Aorta (tissue), 5 donors: ENCODE measurements at regions not wholly inside any gene's neighbourhood (a gene's known extent, or its start where the extent isn't known, plus 50 kb on each side); places are given as distances from the start of the nearest gene placed in this dataset.

Experiments
- ATAC-seq: fragments of 200-7000 bp; cut with Tn5 transposase; one replicate; pipeline ENCODE4 v1.9.1; 2022; ENCODE audit warnings: moderate library complexity; ENCODE audit not compliant: low FRiP score
- DNase-seq, 2 donors: peaks; one replicate each; pipeline ENCODE4 v3.0.0-alpha.2; 2020
- H3K27ac ChIP-seq, 2 donors: one replicate each; pipeline ENCODE4 v1.5.1; 2013; ENCODE audit warnings: low read length in 2 of 2, mild to moderate bottlenecking in 2 of 2, moderate library complexity in 2 of 2, control low read depth in 1 of 2, inconsistent platforms in 1 of 2, low read depth in 1 of 2
- H3K27me3 ChIP-seq, 2 donors: one replicate each; pipeline ENCODE4 v1.6.1; 2013; ENCODE audit warnings: control low read depth in 1 of 2, low read length in 1 of 2, mild to moderate bottlenecking in 1 of 2, moderate library complexity in 1 of 2; ENCODE audit not compliant: insufficient read depth in 2 of 2, control insufficient read depth in 1 of 2
- H3K36me3 ChIP-seq, 2 donors: one replicate each; pipeline ENCODE4 v1.6.1; 2013; ENCODE audit warnings: control low read depth in 1 of 2, low read length in 1 of 2, mild to moderate bottlenecking in 1 of 2; ENCODE audit not compliant: insufficient read depth in 2 of 2, control insufficient read depth in 1 of 2
- H3K4me1 ChIP-seq, 2 donors: one replicate each; pipeline ENCODE4 v1.6.1; 2013; ENCODE audit warnings: low read length in 2 of 2, control low read depth in 1 of 2, mild to moderate bottlenecking in 1 of 2, moderate library complexity in 1 of 2; ENCODE audit not compliant: insufficient read depth in 2 of 2, control insufficient read depth in 1 of 2
- H3K4me3 ChIP-seq, 2 donors: one replicate each; pipeline ENCODE4 v1.5.1; 2013; ENCODE audit warnings: low read length in 2 of 2, control low read depth in 1 of 2, mild to moderate bottlenecking in 1 of 2
- H3K9me3 ChIP-seq: one replicate; pipeline ENCODE4 v1.6.1; 2013; ENCODE audit warnings: mild to moderate bottlenecking, low read length; ENCODE audit not compliant: control insufficient read depth
- WGBS, 2 donors: extraction: QIAGEN DNeasy Blood & Tissue Kit; methylation state at CpG; one replicate each; pipeline ENCODE4 v1.1.7; 2013; 5-methylcytosine and 5-hydroxymethylcytosine counted together
- intact Hi-C, 2 donors: fragments of 100-400 bp; cut with DNase I; formaldehyde crosslinking; loops; one replicate each; pipeline versions ENCODE4 v1.14.2 to v1.15.0; 2022
- donor health status: healthy with polysubstance abuse.
- donor health status: Bipolar disorder and iron deficiency.
- donor health status: DM: no; HTN: no; CAD: no.
- donor health status: DM: no; HTN: no; CAD: no.
- donor health status: DM: yes; HTN: yes; CAD: no.

DNA sequence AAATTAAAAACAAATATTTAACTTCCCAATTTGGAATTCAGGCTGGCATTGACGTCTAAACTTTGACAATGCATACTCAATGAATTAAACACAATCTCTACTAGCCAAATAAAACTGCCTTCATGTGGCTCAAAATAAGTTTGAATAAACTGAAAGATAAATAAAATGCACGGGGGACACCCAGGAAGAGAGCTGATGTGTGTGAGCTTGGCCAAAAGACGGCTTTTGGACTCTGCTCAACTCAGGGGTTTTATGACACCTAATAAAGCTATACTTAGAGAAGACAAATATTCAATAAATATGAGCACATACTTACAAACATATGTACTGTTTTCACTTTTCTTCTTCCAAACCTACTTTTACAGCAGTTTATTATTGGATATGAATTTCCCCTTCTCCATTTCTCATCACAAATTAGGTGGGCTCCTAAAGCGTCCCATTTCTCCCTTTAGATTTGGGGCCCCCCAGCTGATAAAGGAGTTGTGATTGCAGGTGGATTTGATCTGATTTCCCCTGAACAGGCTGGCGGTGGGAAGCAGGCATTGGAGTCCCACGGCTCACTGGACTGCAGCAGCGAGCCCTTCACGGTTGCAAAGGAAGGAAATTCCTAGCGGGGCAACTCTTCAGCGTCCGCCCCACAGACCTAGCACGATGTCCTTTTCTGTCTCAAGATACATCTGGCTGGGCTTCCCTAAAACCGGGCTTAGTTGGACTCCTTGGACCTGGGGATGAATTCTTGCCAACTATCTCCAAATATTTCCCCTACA lies 79.6 kb downstream of the INSIG1 start:
- peaks cover 0 to 4% of the 10 kb centered on the region in 2 donors for H3K27me3 ChIP-seq
- intact Hi-C loops = no loop called here
- ATAC-seq = no peak
- WGBS, 2 donors = 8% methylated on average over 13 of the region's 13 CpGs
- DNase-seq = peak in 1 of 2 donors; percentile 6
- no peak overlapping the region for H3K4me3 ChIP-seq
- H3K27ac ChIP-seq = no peak overlapping the region
- H3K36me3 ChIP-seq = no peaks in the 10 kb centered on the region
- H3K9me3 ChIP-seq = no peaks in the 10 kb centered on the region
- H3K4me1 ChIP-seq = no peaks in the 10 kb centered on the region

DNA sequence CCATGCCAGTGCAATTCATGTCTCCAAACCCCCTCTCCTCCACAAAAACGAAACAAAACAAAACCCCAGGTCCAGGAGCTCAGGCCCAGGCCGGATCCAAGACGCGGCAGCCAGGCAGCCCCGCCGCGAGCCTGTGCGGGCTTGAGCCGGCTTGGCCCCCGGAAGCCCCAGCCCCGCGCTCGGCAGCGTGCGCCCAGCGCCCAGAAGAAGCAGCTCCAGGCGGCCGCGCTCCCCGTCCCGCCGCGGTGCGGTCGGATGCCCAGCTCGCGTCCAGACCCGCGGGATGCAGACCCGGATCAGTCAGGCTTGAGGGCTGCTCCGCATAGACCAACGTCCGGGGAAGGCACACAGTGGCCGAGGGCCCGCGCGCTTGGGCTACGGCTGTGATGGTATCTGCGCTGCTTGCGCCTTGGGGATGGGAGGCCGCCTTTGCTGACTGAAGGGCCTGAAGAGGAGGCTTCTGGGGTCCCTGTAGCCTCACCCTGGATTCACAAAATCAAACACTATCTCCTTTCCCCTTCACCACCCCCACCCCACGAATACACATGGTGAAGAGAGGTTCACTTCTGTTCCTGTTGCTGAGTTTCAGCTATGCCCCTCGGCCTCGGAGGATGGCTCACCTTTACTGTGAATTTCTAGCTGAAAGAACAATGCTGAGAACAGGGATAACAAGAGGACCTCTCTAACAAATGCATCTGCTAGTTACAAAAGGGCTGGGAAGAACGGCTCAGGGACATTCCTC lies 79.9 kb upstream of the EN2 start:
- DNase-seq = peak in 1 of 2 donors; percentile 45
- no peaks in the 10 kb centered on the region for H3K36me3 ChIP-seq
- H3K27me3 ChIP-seq = peaks cover 0 to 4% of the 10 kb centered on the region in 2 donors
- no peak for ATAC-seq
- no peak overlapping the region for H3K27ac ChIP-seq
- H3K4me1 ChIP-seq = no peaks in the 10 kb centered on the region
- 1 to 2% methylated on average over 44 to 45 of the region's 45 CpGs for WGBS, 2 donors
- H3K9me3 ChIP-seq = no peaks in the 10 kb centered on the region
- intact Hi-C loops = no loop called here
- no peak overlapping the region for H3K4me3 ChIP-seq

DNA sequence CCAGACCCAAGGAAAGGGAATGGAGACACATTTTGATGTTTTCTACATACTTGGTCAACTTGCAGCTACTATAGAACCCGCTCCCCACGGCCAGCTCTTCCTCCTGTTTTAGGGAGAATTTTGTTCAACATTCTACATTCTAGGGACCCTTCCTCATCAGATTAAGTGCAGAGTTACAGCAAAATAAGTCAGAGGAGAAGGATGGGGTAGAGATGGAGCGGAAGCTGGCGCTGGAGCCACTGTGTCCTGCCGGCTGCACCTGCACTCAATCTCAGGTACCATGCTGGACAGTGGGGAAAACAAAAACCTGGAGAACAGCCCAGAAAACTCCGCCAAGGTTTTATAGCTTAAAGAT lies 79.4 kb upstream of the EN2 start:
- DNase-seq = no peak
- ATAC-seq = no peak
- intact Hi-C loops = no loop called here

DNA sequence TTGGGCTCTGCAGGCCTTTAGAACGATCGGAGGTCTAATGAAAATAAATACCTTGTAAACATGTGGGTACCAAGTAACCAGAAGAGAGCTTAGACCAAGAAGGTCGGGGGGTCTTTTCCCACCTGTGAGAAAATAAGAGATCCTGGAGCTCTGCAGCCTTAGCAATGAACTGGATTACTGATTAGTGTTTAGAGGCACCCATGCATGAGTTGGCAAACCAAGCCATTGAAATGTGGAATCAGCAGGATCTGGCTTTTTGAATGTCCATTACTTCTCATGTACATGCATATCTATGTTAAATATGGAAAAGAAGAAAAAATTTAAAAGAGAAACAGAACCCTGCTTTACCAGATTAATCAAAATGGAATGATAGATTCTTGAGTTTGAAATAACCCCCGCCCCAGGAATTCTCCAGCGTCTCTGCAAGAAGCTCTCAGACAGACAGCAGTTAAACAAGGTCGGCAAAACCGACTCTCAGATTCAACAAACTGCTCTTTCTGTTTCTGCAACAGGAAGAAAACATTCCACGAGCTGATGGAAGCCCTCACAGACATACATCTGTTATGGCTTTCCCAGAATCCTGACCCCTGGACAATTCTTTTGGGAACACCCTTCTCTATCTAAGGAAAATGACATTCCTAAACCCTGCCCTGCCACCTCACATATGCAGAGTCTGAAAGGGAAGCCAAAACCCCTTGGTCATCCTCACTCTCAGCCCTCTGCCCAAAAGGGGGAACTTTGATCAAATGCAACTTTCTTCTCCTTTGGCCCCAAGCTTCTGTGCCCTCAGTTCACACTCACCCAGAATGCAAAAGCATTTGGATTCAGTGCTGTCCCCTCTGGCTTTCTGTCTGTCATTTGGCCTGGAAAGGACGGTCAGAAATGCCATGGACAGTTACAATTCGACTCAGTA lies 78.7 kb upstream of the EN2 start:
- WGBS, 2 donors = 3 to 7% methylated on average over 10 of the region's 10 CpGs
- peaks cover 0 to 4% of the 10 kb centered on the region in 2 donors for H3K27me3 ChIP-seq
- H3K27ac ChIP-seq = no peak overlapping the region
- intact Hi-C loops = no loop called here
- H3K9me3 ChIP-seq = no peaks in the 10 kb centered on the region
- H3K36me3 ChIP-seq = no peaks in the 10 kb centered on the region
- ATAC-seq (no peak), DNase-seq (no peak)
- H3K4me3 ChIP-seq = no peak overlapping the region
- H3K4me1 ChIP-seq = no peaks in the 10 kb centered on the region

More for the DNA sequence above, 79.4 kb upstream of the EN2 start:
- Histone ChIP-seq H3K27ac (no peak overlapping the region), H3K4me1 (no peaks in the 10 kb centered on the region), H3K4me3 (no peak overlapping the region), H3K36me3 (no peaks in the 10 kb centered on the region), H3K27me3 (peaks cover 0 to 4% of the 10 kb centered on the region in 2 donors), H3K9me3 (no peaks in the 10 kb centered on the region)
- 11% methylated on average over 6 of the region's 6 CpGs for WGBS, 2 donors

DNA sequence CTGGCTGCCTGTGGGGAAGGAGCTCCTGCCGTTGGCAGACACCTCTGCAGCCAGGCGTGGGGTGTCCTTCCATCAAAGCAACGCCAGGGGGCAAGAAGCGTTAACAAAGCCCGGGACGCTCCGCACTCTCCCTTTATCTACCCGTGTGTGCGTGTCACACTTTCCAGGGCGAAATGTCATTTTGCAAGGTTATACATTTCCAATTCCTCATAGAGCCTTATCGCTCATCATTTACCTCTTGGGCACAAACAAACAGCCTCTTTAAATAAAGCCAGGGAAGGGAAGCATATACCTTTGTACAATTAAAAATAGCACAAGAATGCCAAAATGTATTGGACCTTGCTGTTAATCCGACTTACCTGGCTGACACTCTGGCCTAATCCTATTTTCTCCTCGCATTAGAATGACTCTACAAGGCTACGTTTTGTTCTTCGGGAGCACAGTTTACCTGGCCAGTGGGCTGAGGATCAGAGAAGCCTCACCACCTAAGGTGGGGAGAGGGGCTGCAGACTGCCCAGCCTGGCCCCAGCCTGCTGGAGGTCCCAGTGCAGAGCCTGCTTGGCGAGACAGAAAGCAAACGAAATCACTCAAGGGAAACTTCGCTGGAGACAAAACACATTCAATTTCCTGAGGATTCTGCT lies 77.6 kb upstream of the EN2 start:
- WGBS, 2 donors = 4 to 6% methylated on average over 18 of the region's 18 CpGs
- Histone ChIP-seq H3K36me3 (no peaks in the 10 kb centered on the region), H3K4me3 (no peak overlapping the region), H3K4me1 (no peaks in the 10 kb centered on the region), H3K27ac (no peak overlapping the region), H3K9me3 (no peaks in the 10 kb centered on the region), H3K27me3 (peaks cover 0 to 4% of the 10 kb centered on the region in 2 donors)
- DNase-seq (peak in 1 of 2 donors; percentile 74), ATAC-seq (no peak)
- intact Hi-C loops = no loop called here

DNA sequence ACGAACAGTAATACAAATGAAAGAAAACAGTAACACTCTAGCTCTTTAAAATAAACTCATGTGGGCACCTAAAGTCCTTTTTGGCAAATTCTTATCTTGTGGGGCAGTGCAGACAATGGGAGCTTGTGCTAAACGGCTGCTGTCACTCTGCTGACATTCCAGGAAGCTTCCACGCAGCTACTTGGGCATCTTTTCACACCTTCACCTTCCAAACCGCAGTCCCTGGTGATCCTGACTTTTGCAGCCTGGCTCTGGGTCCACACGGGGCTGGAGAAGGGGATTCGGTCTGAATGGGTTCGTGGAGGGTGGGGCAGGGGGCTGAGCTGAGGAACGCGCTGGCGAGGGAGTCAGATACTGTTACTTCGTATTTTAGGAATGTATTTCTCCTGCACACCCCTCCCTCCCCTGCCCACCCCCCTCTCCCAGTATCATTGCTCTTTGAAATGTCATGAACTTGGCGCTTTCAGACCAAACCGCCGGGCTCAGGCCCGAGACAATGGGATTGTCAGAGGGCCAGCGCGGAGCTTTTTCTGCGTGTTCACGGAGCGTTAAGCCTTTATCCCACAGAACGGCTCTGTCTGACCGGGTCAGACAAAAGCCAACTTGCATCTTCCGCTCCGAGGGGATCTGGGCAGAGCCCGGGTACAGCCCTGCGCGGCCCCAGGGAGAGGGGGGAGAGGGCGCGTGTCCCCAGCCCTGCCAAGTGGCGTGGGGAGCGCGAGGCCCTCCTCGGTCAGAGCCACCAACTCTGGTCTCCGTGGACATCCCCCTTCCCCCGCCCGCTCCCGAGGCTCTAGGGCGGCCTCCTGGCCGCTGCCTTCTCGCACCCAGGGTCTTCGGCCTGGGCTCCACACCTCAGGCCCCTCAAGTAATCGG lies 76.7 kb upstream of the EN2 start:
- ATAC-seq = no peak
- Histone ChIP-seq H3K36me3 (no peaks in the 10 kb centered on the region), H3K27ac (no peak overlapping the region), H3K9me3 (no peaks in the 10 kb centered on the region), H3K4me3 (no peak overlapping the region), H3K4me1 (no peaks in the 10 kb centered on the region), H3K27me3 (peaks cover 0 to 1% of the 10 kb centered on the region in 2 donors)
- intact Hi-C loops = no loop called here
- DNase-seq = no peak
- 2 to 3% methylated on average over 28 to 42 of the region's 42 CpGs for WGBS, 2 donors

DNA sequence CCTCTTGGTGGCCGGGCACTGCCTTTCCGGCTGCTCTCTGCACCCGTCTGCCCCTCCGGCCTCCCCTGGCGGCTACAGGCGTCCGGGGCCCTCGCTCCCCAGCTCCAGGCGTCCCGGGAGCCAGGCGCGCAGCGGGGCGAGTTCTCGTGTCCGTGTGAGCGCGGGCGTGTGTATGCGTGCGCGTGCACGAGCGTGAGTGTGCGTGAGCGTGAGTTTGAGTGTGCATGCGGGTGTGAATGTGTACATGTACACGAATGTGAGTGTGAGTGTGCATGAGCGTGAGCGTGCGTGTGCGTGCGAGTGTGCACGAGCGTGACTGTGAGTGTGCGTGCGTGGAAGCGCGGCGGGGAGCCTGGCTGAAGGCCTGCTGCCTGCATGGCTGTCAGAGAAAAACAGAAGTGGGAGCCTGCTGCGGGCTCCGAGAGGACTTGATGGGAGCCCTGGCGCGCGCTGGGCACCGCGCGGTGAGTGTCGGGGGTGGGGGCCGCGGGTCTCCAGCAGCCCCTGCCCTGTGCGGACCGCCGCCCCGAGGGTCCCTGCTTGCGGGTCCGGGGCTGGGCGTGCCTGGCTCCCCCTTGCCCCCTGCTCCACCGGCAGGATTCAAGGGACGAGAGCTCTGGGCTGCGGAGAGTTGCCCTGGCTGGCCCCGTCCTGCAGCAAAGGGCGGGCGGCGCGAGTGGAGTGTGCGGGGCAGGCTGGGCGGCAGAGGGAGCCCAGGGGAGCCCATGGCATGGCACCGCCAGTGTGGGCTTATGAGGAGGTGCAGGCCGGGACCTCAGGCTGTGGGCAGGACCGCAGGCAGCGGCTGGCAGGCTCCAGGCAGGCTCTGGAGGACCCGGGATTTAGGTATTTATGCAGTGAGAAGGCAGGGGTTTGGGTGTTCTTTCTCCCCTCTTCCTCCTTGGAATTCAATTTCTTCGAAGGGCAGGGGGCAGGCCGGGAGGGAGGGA lies 75.8 kb upstream of the EN2 start:
- Histone ChIP-seq H3K27me3 (peaks cover 0 to 1% of the 10 kb centered on the region in 2 donors), H3K27ac (no peak overlapping the region), H3K9me3 (no peaks in the 10 kb centered on the region), H3K4me1 (no peaks in the 10 kb centered on the region), H3K36me3 (no peaks in the 10 kb centered on the region), H3K4me3 (no peak overlapping the region)
- intact Hi-C loops = no loop called here
- WGBS, 2 donors = 3% methylated on average over 64 to 75 of the region's 75 CpGs
- no peak for DNase-seq
- no peak for ATAC-seq
